ENCODE measurements at regions not wholly inside any gene's neighbourhood (a gene's known extent, or its start where the extent isn't known, plus 50 kb on each side); places are given as distances from the start of the nearest gene placed in this dataset.

- TF ChIP-seq JUN (CRISPR knock-in tag; IDR thresholded peaks at IDR 0.05) (no peak), SMAD4 (CRISPR knock-in tag; IDR thresholded peaks at IDR 0.05) (no peak), NR3C1 (CRISPR knock-in tag; conservative IDR thresholded peaks at IDR 0.05; ENCODE audit: low read depth) (no peak), ZNF532 (CRISPR knock-in tag; IDR thresholded peaks at IDR 0.05; ENCODE audit: borderline replicate concordance) (no peak), CREM (CRISPR knock-in tag; IDR thresholded peaks at IDR 0.05) (no peak)
Observed at GRCh38 chr10:120688928-120689327, 162.2 kb upstream of the WDR11 start (continued).

- ChIA-PET CTCF (no interaction called here), POLR2A (no interaction called here)
- no peaks in the 10 kb centered on the region for H3K27me3 Mint-ChIP-seq (ENCODE audit: low read depth)
- DNase-seq (ENCODE audit: low spot score) = no peak
- H3K4me1 Mint-ChIP-seq = peaks cover 9% of the 10 kb centered on the region
- peaks cover 22% of the 10 kb centered on the region for H3K9me3 Mint-ChIP-seq
- no peak overlapping the region for H3K27ac Mint-ChIP-seq
- H3K36me3 Mint-ChIP-seq = no peaks in the 10 kb centered on the region
- no peak for ATAC-seq
- H3K4me3 Mint-ChIP-seq = no peak overlapping the region
- TF ChIP-seq NR1H2 (CRISPR knock-in tag; IDR thresholded peaks at IDR 0.05) (no peak), ELF4 (CRISPR knock-in tag; IDR thresholded peaks at IDR 0.05; ENCODE audit: low read depth) (no peak), IRF2 (CRISPR knock-in tag; IDR thresholded peaks at IDR 0.05; ENCODE audit: borderline replicate concordance, low read depth) (no peak), MLX (CRISPR knock-in tag; IDR thresholded peaks at IDR 0.05) (no peak), KAT7 (CRISPR knock-in tag; IDR thresholded peaks at IDR 0.05; ENCODE audit: borderline replicate concordance) (no peak), OVOL2 (CRISPR knock-in tag; IDR thresholded peaks at IDR 0.05; ENCODE audit: borderline replicate concordance) (no peak)
Observed at GRCh38 chr10:120689777-120690529, 161.2 kb upstream of the WDR11 start.

- H3K27ac Mint-ChIP-seq = no peak overlapping the region
- ATAC-seq = no peak
- TF ChIP-seq GTF2I (CRISPR knock-in tag; conservative IDR thresholded peaks at IDR 0.05) (no peak), NR1H2 (CRISPR knock-in tag; IDR thresholded peaks at IDR 0.05) (no peak), OVOL2 (CRISPR knock-in tag; IDR thresholded peaks at IDR 0.05; ENCODE audit: borderline replicate concordance) (no peak), HMGA2 (CRISPR knock-in tag; IDR thresholded peaks at IDR 0.05) (no peak), ZNF512 (CRISPR knock-in tag; IDR thresholded peaks at IDR 0.05; ENCODE audit: borderline replicate concordance) (no peak), MAX (CRISPR knock-in tag; IDR thresholded peaks at IDR 0.05) (no peak), FOXP4 (CRISPR knock-in tag; IDR thresholded peaks at IDR 0.05) (no peak), NR3C1 (CRISPR knock-in tag; conservative IDR thresholded peaks at IDR 0.05; ENCODE audit: low read depth) (no peak), ESRRA (CRISPR knock-in tag; IDR thresholded peaks at IDR 0.05; ENCODE audit: borderline replicate concordance) (no peak), JAZF1 (CRISPR knock-in tag; IDR thresholded peaks at IDR 0.05) (no peak), ATF6 (CRISPR knock-in tag; IDR thresholded peaks at IDR 0.05) (no peak)
- peaks cover 39% of the 10 kb centered on the region for H3K9me3 Mint-ChIP-seq
- ChIA-PET CTCF (no interaction called here), POLR2A (no interaction called here)
- DNase-seq (ENCODE audit: low spot score) = no peak
- peaks cover 4% of the 10 kb centered on the region for H3K4me1 Mint-ChIP-seq
- no peaks in the 10 kb centered on the region; the same call in 1 of the 2 replicates for H3K36me3 Mint-ChIP-seq
- H3K27me3 Mint-ChIP-seq (ENCODE audit: low read depth) = no peaks in the 10 kb centered on the region
- H3K4me3 Mint-ChIP-seq = no peak overlapping the region
Observed at GRCh38 chr10:120691625-120692024, 159.5 kb upstream of the WDR11 start.
